Activated CD8-positive, alpha-beta memory T cell treated with anti-CD3 and anti-CD28 coated beads, Interleukin-2, amount 50 U/mL, for 48 hours (primary cell): ENCODE measurements at regions not wholly inside any gene's neighbourhood (a gene's known extent, or its start where the extent isn't known, plus 50 kb on each side); places are given as distances from the start of the nearest gene placed in this dataset.

Experiments
- DNase-seq: peaks from one replicate; pipeline ENCODE4 v3.0.0-alpha.2; 2020

- DNase-seq = no peak
These were observed 834.9 kb downstream of the LRFN5 start for GRCh38 chr14:42441615-42442014.

- DNase-seq = no peak
These were observed 831.1 kb downstream of the LRFN5 start for GRCh38 chr14:42437809-42438208.

- DNase-seq = no peak
These were observed 822.7 kb downstream of the LRFN5 start for GRCh38 chr14:42429401-42429800.

- no peak for DNase-seq
These were observed 822.3 kb downstream of the LRFN5 start for GRCh38 chr14:42428996-42429395.

- no peak for DNase-seq
These were observed 817.8 kb downstream of the LRFN5 start for GRCh38 chr14:42424501-42424900.

- no peak for DNase-seq
These were observed 814.9 kb downstream of the LRFN5 start for GRCh38 chr14:42421377-42422078.

- DNase-seq = no peak
These were observed 813.4 kb downstream of the LRFN5 start for GRCh38 chr14:42420071-42420470.

- no peak for DNase-seq
These were observed 800.5 kb downstream of the LRFN5 start for GRCh38 chr14:42407153-42407552.

GRCh38 chr14:42391146-42391834 is 784.6 kb downstream of the LRFN5 start:
- no peak for DNase-seq

- DNase-seq = no peak
These were observed 772.2 kb downstream of the LRFN5 start for GRCh38 chr14:42378880-42379279.

- DNase-seq = no peak
These were observed 771.6 kb downstream of the LRFN5 start for GRCh38 chr14:42378274-42378673.

- no peak for DNase-seq
These were observed 767.7 kb downstream of the LRFN5 start for GRCh38 chr14:42374332-42374731.

- DNase-seq = no peak
These were observed 763.4 kb downstream of the LRFN5 start for GRCh38 chr14:42370056-42370455.

GRCh38 chr14:42368234-42368633 is 761.6 kb downstream of the LRFN5 start:
- DNase-seq = no peak

- no peak for DNase-seq
These were observed 746.6 kb downstream of the LRFN5 start for GRCh38 chr14:42353315-42353714.

GRCh38 chr14:42335918-42336317 is 729.2 kb downstream of the LRFN5 start:
- DNase-seq = no peak

GRCh38 chr14:42334931-42335330 is 728.3 kb downstream of the LRFN5 start:
- DNase-seq = no peak

- no peak for DNase-seq
These were observed 716.8 kb downstream of the LRFN5 start for GRCh38 chr14:42323426-42323825.

GRCh38 chr14:42322531-42323284 is 716.0 kb downstream of the LRFN5 start:
- no peak for DNase-seq

GRCh38 chr14:42319996-42320395 is 713.3 kb downstream of the LRFN5 start:
- DNase-seq = no peak

GRCh38 chr14:42316693-42317092 is 710.0 kb downstream of the LRFN5 start:
- no peak for DNase-seq

GRCh38 chr14:42311876-42312275 is 705.2 kb downstream of the LRFN5 start:
- DNase-seq = no peak

- no peak for DNase-seq
These were observed 700.7 kb downstream of the LRFN5 start for GRCh38 chr14:42307239-42307825.

GRCh38 chr14:42299692-42300091 is 693.0 kb downstream of the LRFN5 start:
- no peak for DNase-seq
